ENCODE measurements at regions not wholly inside any gene's neighbourhood (a gene's known extent, or its start where the extent isn't known, plus 50 kb on each side); places are given as distances from the start of the nearest gene placed in this dataset.

DNA sequence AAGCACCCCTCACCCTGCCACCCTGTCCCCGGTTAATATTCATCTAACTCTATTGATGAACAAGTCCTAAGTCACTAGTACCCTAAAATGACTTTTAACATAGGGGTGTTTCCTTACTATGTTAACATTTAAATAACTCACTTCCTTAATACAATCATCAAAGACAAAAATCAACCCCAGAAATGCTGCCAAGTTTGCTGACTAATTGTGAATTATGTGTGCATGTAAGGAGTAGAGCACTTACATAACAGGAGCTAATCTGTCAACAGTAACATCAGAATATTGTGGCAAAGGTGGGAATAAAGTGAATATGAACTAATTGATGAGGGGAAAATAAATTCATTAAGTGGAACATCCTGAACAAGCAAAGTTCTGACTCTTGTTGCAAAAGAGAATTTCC, 81.4 kb upstream of the ERBB4 start:
- DNase-seq (ENCODE audit: low read depth, low spot score): no peak

DNA sequence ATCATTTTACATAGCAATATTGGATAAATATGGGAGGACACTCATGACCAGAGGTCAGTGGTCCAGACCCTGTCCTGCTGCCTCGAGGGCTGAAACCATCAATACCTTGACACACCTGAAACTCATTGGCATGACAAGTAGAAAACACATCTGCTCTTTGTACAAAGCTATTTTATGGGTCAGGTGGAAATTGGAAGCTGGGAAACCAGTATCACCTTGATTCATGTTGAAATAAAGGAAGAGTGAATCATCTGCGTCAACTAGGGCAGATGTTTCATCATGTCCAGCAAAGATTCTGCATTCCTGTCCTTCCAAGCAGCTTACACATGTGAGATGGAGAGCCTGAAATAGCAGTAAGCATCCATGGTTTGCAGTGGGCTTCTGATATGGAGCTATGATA, 80.0 kb upstream of the ERBB4 start:
- no peak for DNase-seq (ENCODE audit: low read depth, low spot score)

DNA sequence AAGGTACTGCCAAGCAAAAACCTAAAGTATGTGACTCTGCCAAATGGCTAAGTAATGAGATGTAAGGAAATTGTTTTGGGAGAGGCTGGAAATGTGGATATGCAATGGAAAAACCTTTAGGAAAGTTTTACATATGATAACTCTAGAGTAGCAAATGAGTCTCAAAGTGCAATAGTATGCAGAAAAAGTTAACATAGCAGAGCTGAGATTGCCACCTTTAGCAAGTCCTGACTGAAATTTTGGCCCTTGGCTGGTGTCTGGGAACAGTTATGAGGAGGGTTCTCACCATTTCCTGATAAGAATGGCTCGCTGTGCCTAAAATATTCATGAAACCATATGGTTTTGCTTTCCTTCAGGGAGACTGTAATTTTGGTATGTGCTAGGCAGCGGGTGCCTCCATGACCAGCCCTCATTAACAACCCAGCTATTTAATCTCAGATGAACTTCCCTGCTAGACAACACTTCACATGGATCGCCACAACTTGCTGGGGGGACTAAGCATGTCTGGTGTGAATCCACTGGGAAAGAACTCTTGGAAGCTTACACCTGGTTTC, 72.3 kb upstream of the ERBB4 start:
- no peak for DNase-seq (ENCODE audit: low read depth, low spot score)

DNA sequence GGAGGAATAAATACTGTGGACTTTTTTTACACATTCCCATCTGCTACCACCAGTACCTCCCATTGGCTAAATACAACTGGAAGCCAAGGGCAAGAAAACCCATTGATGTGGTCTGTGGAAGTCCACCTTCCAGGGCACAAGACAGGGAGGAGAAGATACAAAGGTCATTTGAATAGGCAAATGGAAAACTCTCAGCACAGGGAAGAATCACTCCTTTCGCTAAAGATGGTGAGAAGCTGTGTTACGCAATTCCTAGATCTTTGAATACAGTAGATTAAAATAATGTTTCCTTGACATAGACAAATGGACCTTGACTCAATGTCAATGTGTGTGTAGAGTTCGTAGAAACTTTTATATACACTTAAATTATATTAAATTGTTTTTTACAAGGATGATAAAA, 70.9 kb upstream of the ERBB4 start:
- no peak for DNase-seq (ENCODE audit: low read depth, low spot score)

DNA sequence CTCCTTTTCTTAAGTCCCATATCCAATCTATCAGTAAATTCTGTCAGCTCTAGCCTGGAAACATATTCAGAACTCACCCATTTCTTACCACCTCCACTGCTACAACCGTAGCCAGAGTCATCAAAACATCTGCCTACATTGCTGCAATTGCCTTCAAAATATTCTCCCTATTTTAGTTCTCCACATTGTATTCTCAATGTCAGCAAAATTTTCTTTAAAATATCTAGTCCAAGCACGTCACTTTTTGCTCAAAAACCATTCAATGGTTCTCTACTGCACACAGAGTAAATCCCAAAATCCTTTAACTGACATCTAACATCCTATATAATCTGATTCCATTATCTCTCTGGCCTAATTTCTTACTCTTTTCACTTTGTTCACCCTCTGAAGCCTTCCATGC, 68.5 kb upstream of the ERBB4 start:
- no peak for DNase-seq (ENCODE audit: low read depth, low spot score)

DNA sequence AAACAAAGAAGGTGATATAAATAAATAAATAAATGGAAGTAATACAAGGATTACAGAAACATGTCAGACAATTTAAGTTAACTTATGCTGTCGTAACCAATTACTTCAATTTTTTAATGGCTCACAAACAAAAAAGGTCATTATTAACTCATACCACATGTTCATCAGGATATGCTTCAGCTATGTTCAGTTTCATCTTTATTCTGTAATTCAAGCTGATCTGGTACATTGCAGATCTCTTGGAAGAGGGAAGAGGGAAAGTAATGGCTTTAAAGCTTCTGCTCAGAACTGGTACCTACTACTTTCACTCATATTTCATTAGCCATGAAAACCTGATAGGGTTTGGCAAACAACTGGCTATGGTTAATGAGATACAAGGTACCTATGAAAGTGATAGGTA, 67.6 kb upstream of the ERBB4 start:
- DNase-seq (ENCODE audit: low read depth, low spot score): no peak

DNA sequence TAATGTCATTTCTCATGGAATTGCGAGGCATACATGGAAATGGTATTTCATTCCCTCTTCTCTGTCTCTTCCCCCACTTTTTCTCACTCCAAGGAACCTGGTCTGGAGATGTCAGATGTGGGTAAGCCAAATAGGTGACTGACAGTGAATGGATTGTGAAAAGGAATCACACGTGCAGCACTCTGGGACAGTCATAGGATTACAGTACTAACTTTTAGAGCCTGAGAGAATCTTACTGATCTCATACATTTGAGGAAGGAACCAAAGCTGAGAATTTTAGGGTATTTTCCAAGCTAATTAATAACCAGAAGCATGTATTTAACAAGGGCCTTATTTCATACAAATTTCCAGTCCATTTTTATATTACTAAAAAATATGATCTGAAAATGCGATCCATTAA, 58.1 kb upstream of the ERBB4 start:
- DNase-seq (ENCODE audit: low read depth, low spot score): no peak

DNA sequence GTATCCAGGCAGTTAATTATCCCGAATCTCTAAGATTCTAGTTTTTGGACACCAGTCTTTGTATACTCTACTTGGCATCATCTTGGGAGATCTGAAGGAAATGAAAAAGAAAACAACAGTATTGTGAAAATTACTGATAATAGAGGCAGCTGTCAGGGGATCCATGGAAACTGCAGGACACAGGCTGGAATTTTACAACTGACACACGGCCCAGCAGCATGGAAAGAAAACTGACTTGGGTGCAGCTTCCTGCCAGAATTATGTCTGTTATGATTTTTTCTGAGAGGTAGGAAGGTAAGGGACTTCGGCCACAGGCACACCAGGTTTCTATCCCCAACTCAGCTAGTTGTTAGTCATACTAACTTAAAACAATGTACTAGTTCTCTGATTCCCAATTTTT, 57.7 kb upstream of the ERBB4 start:
- DNase-seq (ENCODE audit: low read depth, low spot score): no peak

DNA sequence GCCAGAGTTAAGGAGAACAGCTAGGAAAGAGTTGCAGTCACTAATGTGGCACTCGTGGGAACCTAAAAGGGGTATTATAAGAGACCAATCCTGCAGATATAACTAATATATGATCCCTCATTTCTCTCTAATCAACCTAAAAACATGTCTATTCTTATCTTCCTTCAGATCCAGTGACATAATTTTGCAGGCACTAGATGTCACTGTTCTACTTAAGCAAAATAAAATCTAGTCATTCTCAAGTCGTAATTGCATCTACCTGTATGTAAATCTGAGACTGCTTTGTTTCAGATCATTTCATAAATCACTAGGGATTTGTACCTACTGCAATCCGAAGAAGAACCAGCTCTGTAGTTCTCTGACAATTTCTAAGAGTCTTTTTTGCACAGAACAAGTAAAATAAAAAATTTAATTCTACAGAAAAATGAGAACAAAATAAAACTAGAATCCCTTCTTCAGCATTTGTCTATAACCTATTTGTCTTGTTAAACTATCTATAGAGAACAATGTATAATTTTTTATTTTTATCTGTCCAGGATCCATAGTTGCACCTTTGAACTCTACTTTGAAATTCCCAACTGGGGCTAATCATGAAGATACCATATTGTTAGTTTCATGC, 56.5 kb upstream of the ERBB4 start:
- DNase-seq (ENCODE audit: low read depth, low spot score): no peak

DNA sequence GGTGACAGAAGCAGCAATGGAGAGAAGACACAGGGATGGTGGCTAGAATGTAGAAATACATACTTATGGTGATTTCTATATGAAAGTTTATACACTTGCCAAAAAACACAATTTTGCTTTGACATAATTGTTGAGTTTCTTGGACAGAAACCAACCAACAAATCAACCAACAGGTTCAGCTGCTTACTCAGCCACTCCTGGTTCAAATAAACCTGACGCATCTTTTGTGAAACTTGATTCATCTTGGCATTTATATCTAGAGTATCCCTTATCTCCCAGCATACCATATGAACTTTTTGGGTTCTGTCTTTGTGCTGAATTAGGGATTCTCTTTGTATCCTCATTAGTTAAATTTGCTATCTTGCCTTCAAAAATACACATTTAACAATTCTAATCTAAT, 54.1 kb upstream of the ERBB4 start:
- DNase-seq (ENCODE audit: low read depth, low spot score): no peak
